A549 (cell line): ENCODE measurements at regions not wholly inside any gene's neighbourhood (a gene's known extent, or its start where the extent isn't known, plus 50 kb on each side); places are given as distances from the start of the nearest gene placed in this dataset.

Source experiments
- ATAC-seq, 2 experiments: fragments of 200-7000 bp in 1 of 2; fragments of >200 bp in 1 of 2; cut with Nextera tagmentation in 1 of 2; cut with Tn5 transposase in 1 of 2; 3 replicates each; pipeline versions ENCODE4 v1.8.0 to v1.9.1; 2018 to 2020; ENCODE audit warnings: mild to moderate bottlenecking in 1 of 2, moderate library complexity in 1 of 2
- CTCF ChIA-PET: fragments of 300-600 bp; sonication (Branson Sonifier 250); formaldehyde crosslinking; extraction: SDS; loops from one replicate; lab custom pipeline; 2021; ENCODE audit warnings: antibody characterized with exemption, inconsistent platforms; lab: Yijun Ruan, JAX
- POLR2A ChIA-PET: fragments of 350-600 bp; formaldehyde crosslinking; extraction: SDS; loops from one replicate; lab custom pipeline; 2021; ENCODE audit warnings: antibody characterized with exemption, inconsistent platforms; lab: Yijun Ruan, JAX
- DNase-seq, 2 experiments: peaks; one replicate each; pipeline versions ENCODE4 v3.0.0 to v3.0.0-alpha.2; 2011 to 2016; ENCODE audit warnings: low read depth in 1 of 2, low spot score in 1 of 2
- FAIRE-seq: peaks from 2 replicates; lab custom pipeline; 2011; peaks lifted over from hg19 to GRCh38; lab: Jason Lieb, UNC
- H3K27ac ChIP-seq, 2 experiments: fragments of >200 bp; sonication (Bioruptor Twin); formaldehyde crosslinking; 3 replicates each; pipeline ENCODE4 v1.5.1; 2016 to 2017
- H3K4me1 ChIP-seq: fragments of >200 bp; sonication (Bioruptor Twin); formaldehyde crosslinking; 3 replicates; pipeline ENCODE4 v1.6.1; 2016
- H3K4me2 ChIP-seq: fragments of >200 bp; sonication (Bioruptor Twin); formaldehyde crosslinking; 3 replicates; pipeline ENCODE4 v1.6.1; 2016
- H3K4me3 ChIP-seq: fragments of >200 bp; sonication (Bioruptor Twin); formaldehyde crosslinking; 3 replicates; pipeline ENCODE4 v1.5.1; 2016
- H3K9me3 ChIP-seq: fragments of >200 bp; sonication (Bioruptor Twin); formaldehyde crosslinking; 3 replicates; pipeline ENCODE4 v1.6.1; 2016
- ATOH8 ChIP-seq: fragments of 250-450 bp; sonication (Bioruptor Pico); IDR thresholded peaks from 2 replicates; pipeline ENCODE4 v1.5.0; 2020; ENCODE audit warnings: low read depth, mild to moderate bottlenecking, moderate library complexity
- CBX2 ChIP-seq: fragments of 200-600 bp; sonication (generic); IDR thresholded peaks from 2 replicates; pipeline ENCODE4 v1.6.1; 2016; ENCODE audit warnings: low read depth, mild to moderate bottlenecking, borderline replicate concordance
- CBX8 ChIP-seq: fragments of 200-600 bp; sonication (generic); IDR thresholded peaks from 2 replicates; pipeline ENCODE4 v1.6.1; 2016
- CTCF ChIP-seq: fragments of >200 bp; sonication (Bioruptor Twin); formaldehyde crosslinking; IDR thresholded peaks from 3 replicates; pipeline ENCODE4 v1.5.1; 2016
- ELK1 ChIP-seq: fragments of 150-350 bp; IDR thresholded peaks from 2 replicates; pipeline ENCODE4 v1.6.1; 2014; ENCODE audit warnings: low read depth, mild to moderate bottlenecking, low read length
- ESRRA ChIP-seq: fragments of 150-350 bp; IDR thresholded peaks from 2 replicates; pipeline ENCODE4 v1.6.1; 2014; ENCODE audit warnings: mild to moderate bottlenecking, low read length, borderline replicate concordance
- FOSB ChIP-seq: fragments of 250-450 bp; sonication (Bioruptor Pico); IDR thresholded peaks from 2 replicates; pipeline ENCODE4 v1.5.0; 2020; ENCODE audit warnings: mild to moderate bottlenecking, moderate library complexity
- HOXB13 ChIP-seq: fragments of 250-450 bp; sonication (Bioruptor Pico); IDR thresholded peaks from 2 replicates; pipeline ENCODE4 v1.5.0; 2020; ENCODE audit warnings: low read depth, mild to moderate bottlenecking, moderate library complexity
- JUN ChIP-seq, 2 experiments: fragments of >200 bp; sonication (Bioruptor Twin); formaldehyde crosslinking; IDR thresholded peaks; 2 replicates in 1 of 2; 3 replicates in 1 of 2; pipeline ENCODE4 v1.6.1; 2016 to 2017
- KDM1A ChIP-seq: fragments of 200-600 bp; sonication (generic); IDR thresholded peaks from 2 replicates; pipeline ENCODE4 v1.6.1; 2016; ENCODE audit warnings: low read depth, mild to moderate bottlenecking
- KDM5A ChIP-seq: fragments of 200-600 bp; sonication (generic); IDR thresholded peaks from 2 replicates; pipeline ENCODE4 v1.6.1; 2016; ENCODE audit warnings: antibody characterized with exemption, mild to moderate bottlenecking
- MAX ChIP-seq: IDR thresholded peaks from 2 replicates; pipeline ENCODE4 v1.6.1; 2012
- MAZ ChIP-seq: fragments of 150-350 bp; IDR thresholded peaks from 2 replicates; pipeline ENCODE4 v1.6.1; 2014; ENCODE audit warnings: antibody characterized with exemption, low read depth, low read length, borderline replicate concordance
- PBX3 ChIP-seq: IDR thresholded peaks from 2 replicates; pipeline ENCODE4 v1.6.1; 2012
- POLR2A ChIP-seq: IDR thresholded peaks from 2 replicates; pipeline ENCODE4 v1.6.1; 2012; ENCODE audit warnings: mild to moderate bottlenecking, low read length
- RAD21 ChIP-seq, 2 experiments: fragments of >200 bp in 1 of 2; sonication (Bioruptor Twin) in 1 of 2; formaldehyde crosslinking in 1 of 2; IDR thresholded peaks in 1 of 2; conservative IDR thresholded peaks in 1 of 2; 2 replicates in 1 of 2; 3 replicates in 1 of 2; pipeline ENCODE4 v1.6.1; 2012 to 2018; ENCODE audit warnings: inconsistent platforms in 1 of 2
- RCOR1 ChIP-seq: fragments of 150-350 bp; IDR thresholded peaks from 2 replicates; pipeline ENCODE4 v1.6.1; 2014; ENCODE audit warnings: antibody characterized with exemption, low read length, low read depth
- RFX5 ChIP-seq: fragments of 450-650 bp; IDR thresholded peaks from 2 replicates; pipeline ENCODE4 v1.7.1; 2014; ENCODE audit warnings: antibody characterized with exemption, mild to moderate bottlenecking, moderate library complexity
- RNF2 ChIP-seq: fragments of 200-600 bp; sonication (generic); IDR thresholded peaks from 2 replicates; pipeline ENCODE4 v1.6.1; 2016; ENCODE audit warnings: low read depth, mild to moderate bottlenecking, antibody characterized with exemption, moderate library complexity, borderline replicate concordance
- SMC3 ChIP-seq: fragments of >200 bp; sonication (Bioruptor Twin); formaldehyde crosslinking; IDR thresholded peaks from 3 replicates; pipeline ENCODE4 v1.6.1; 2018; ENCODE audit warnings: inconsistent platforms
- TP53 ChIP-seq: fragments of 250-450 bp; sonication (Bioruptor Pico); IDR thresholded peaks from 2 replicates; pipeline ENCODE4 v1.5.0; 2021; ENCODE audit warnings: mild to moderate bottlenecking, moderate library complexity
- ZNF302 ChIP-seq: fragments of 250-450 bp; sonication (Bioruptor Pico); IDR thresholded peaks from 2 replicates; pipeline ENCODE4 v1.9.0; 2021; ENCODE audit warnings: inconsistent platforms, mild to moderate bottlenecking, moderate library complexity
- ZSCAN20 ChIP-seq: fragments of 250-450 bp; sonication (Bioruptor Pico); IDR thresholded peaks from 2 replicates; pipeline ENCODE4 v1.8.0; 2022; ENCODE audit warnings: mild to moderate bottlenecking, moderate library complexity
- WGBS: methylation state at CpG from one replicate; pipeline ENCODE4 v1.1.6; 2017; ENCODE audit errors: missing lambda C conversion rate; 5-methylcytosine and 5-hydroxymethylcytosine counted together

- H3K4me3 ChIP-seq, result no peak overlapping the region
- H3K4me2 ChIP-seq, result no peak overlapping the region
- ChIA-PET CTCF (no interaction called here), POLR2A (no interaction called here)
- 93% methylated on average over 17 of the region's 21 CpGs for WGBS
- ATAC-seq, result no peak
- H3K27ac ChIP-seq, result peak overlapping the region in 1 of 2 experiments; percentile 42; a peak in 1 of 6 replicates
- H3K4me1 ChIP-seq, result peaks cover 25% of the 10 kb centered on the region
- TF ChIP-seq MAZ, result no peak
- no peaks in the 10 kb centered on the region for H3K9me3 ChIP-seq
- no peak for FAIRE-seq
- DNase-seq, result no peak
These were observed 1333.3 kb downstream of the BRD1 start for GRCh38 chr22:48494256-48494967.

GRCh38 chr22:48493733-48494132 is 1333.9 kb downstream of the BRD1 start:
- DNase-seq (no peak), FAIRE-seq (no peak)
- 77% methylated on average over 5 of the region's 6 CpGs for WGBS
- POLR2A ChIA-PET, result no interaction called here
- TF ChIP-seq POLR2A, result no peak
- TF ChIP-seq CBX8, result no peak
- TF ChIP-seq HOXB13 (CRISPR knock-in tag), result no peak
- TF ChIP-seq RFX5, result no peak
- no peak for TF ChIP-seq JUN (IDR thresholded peaks at IDR 0.05)
- no peak for TF ChIP-seq ELK1
- no peak for TF ChIP-seq CBX2
- TF ChIP-seq CTCF, result no peak
- TF ChIP-seq ATOH8 (CRISPR knock-in tag), result no peak
- TF ChIP-seq KDM1A, result no peak
- no peak for TF ChIP-seq ZNF302 (CRISPR knock-in tag)
- TF ChIP-seq TP53, result no peak
- no peak for TF ChIP-seq ESRRA
- TF ChIP-seq FOSB, result no peak
- TF ChIP-seq, all 56 proteins: peak for 0
- ATAC-seq, result no peak
- H3K4me1 ChIP-seq, result peaks cover 29% of the 10 kb centered on the region
- H3K4me2 ChIP-seq, result no peak overlapping the region
- CTCF ChIA-PET, result interaction anchor here (0.6 to 1.9 kb wide), 6 partner anchors 100 to 1217 kb away, joined by 3 to 10 read pairs (median 3); no protein-coding TSS in a partner anchor
- peak overlapping the region in 1 of 2 experiments; percentile 61; a peak in 3 of 6 replicates for H3K27ac ChIP-seq
- no peaks in the 10 kb centered on the region for H3K9me3 ChIP-seq
- no peak overlapping the region for H3K4me3 ChIP-seq

- H3K27ac ChIP-seq, result peak overlapping the region; percentile 100
- TF ChIP-seq RNF2 (no peak), MAZ (no peak), RCOR1 (no peak), FOSB (no peak), CTCF (peak; percentile 72), KDM5A (0 out of 2 replicates have a peak, but pooled peaks have one; percentile 36), MAX (0 out of 2 replicates have a peak, but pooled peaks have one; percentile 21), PBX3 (no peak), ZSCAN20 (no peak), SMC3 (peak; percentile 81), RAD21 (conservative IDR thresholded peaks at IDR 0.05 in 1 of 2, IDR thresholded peaks at IDR 0.05 in 1 of 2) (peak; percentile 90 to 93), POLR2A (no peak), TP53 (no peak)
- WGBS, result 31% methylated on average over 17 of the region's 19 CpGs
- no peak overlapping the region for H3K4me3 ChIP-seq
- DNase-seq, result peak; percentile 78 to 85
- peak overlapping the region; percentile 87 for H3K4me2 ChIP-seq
- POLR2A ChIA-PET, result no interaction called here
- CTCF ChIA-PET, result interaction anchor here (0.5 to 2.2 kb wide), 26 partner anchors 12 to 1216 kb away, joined by 3 to 13 read pairs (median 3); no protein-coding TSS in a partner anchor
- no peaks in the 10 kb centered on the region for H3K9me3 ChIP-seq
- peak; percentile 58 to 78 for ATAC-seq
- FAIRE-seq, result no peak
- H3K4me1 ChIP-seq, result peaks cover 38% of the 10 kb centered on the region
These were observed 1335.0 kb downstream of the BRD1 start for GRCh38 chr22:48492366-48493320.
